SK-N-DZ (cell line): ENCODE measurements at regions not wholly inside any gene's neighbourhood (a gene's known extent, or its start where the extent isn't known, plus 50 kb on each side); places are given as distances from the start of the nearest gene placed in this dataset.
"Not testable (repeated sequence)": the region's sequence is repeated elsewhere in the genome, so short reads cannot be mapped to it uniquely, and the experiment has no call there.

Source experiments
- DNase-seq: peaks from one replicate; pipeline ENCODE4 v3.0.0-alpha.2; 2015; ENCODE audit warnings: low spot score

DNA sequence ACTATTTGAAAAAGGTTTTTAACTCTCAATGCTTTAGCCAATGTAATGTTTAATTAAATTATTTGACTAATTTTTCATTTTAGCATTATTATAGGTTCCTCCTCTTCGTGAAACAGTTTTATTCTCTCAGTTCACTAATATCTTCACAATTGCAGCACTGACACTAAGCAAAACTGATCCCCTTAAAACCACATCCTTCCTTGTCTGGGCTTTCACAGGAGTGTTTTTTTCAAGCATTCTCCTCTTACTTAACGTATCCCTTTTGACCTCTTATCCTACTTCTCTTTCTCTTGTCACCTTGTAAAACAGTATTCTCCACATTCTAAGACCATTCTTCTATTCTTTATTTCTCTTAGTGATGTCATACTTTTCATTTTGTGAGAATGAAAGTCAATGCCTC lies 112.8 kb downstream of the DSC3 start:
- DNase-seq: no peak

DNA sequence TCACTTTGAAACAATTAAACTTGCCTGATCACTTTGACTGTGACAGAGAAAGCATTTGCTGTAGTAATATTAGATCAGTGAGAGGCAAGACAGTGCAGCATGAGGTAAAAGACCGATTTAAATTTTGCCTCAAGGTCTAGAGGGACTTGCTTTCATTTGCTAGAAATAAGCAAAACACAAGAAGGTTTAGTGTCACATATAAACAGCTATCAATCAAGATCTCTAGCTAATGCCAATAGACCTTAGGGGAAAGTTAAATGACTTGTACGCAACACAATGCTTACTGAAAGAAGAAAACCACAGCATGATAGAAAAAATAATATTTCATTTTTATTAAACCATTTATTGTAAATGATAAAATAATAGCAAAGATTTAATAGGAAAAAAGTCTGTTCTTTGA lies 113.5 kb downstream of the DSC3 start:
- DNase-seq: no peak

GRCh38 chr18:30927517-30928075 lies 114.9 kb downstream of the DSC3 start:
- DNase-seq: no peak

- DNase-seq: no peak
These were observed 115.5 kb downstream of the DSC3 start for GRCh38 chr18:30927042-30927441.

DNA sequence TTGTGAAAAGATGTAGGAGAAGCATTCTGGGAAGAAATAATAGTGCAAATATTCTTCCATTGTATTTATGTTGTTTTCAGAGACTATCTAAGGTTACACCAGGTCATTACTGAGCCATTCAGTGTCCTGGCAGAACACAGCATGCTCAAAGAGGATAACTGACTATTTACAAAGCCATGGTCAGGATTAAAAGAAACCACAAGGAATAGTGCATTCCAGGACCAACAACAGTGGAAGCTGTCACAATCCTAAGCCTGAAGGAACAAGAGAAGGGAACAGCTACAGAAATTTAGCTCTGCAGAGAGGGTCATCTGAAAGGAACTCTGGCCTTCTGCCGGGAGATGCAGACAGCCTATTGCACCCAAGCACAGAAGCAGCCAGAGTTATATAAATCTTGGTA lies 116.7 kb downstream of the DSC3 start:
- no peak for DNase-seq

GRCh38 chr18:30920757-30921156 lies 121.8 kb downstream of the DSC3 start:
- no peak for DNase-seq

- no peak for DNase-seq
These were observed 122.2 kb downstream of the DSC3 start for GRCh38 chr18:30920351-30920750.

GRCh38 chr18:30917651-30918050 lies 124.9 kb downstream of the DSC3 start:
- no peak for DNase-seq

- no peak for DNase-seq
These were observed 127.1 kb downstream of the DSC3 start for GRCh38 chr18:30915336-30915988.

DNA sequence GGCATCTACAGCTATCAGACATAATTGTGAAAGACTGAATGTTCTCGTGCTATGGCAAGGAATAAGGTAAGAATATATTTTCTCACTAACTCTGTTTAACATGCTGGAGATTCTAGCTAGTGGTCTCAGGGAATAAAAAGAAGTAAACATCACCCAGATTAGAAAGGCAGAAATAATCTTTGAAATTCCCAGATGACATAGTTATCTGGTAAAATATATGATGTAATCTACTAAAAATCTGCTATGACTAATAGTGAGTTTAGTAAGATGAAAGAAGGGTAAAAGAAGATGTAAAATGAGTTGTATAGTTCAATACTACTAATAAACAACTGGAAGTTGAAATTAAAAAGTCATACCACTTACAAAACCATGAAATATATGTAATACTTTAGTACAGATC lies 134.2 kb downstream of the DSC3 start:
- DNase-seq: no peak

GRCh38 chr18:30903566-30903965 lies 139.0 kb downstream of the DSC3 start:
- no peak for DNase-seq

GRCh38 chr18:30889519-30890301 lies 152.8 kb downstream of the DSC3 start:
- DNase-seq: peak; percentile 3

- no peak for DNase-seq
These were observed 154.2 kb downstream of the DSC3 start for GRCh38 chr18:30888344-30888743.

DNA sequence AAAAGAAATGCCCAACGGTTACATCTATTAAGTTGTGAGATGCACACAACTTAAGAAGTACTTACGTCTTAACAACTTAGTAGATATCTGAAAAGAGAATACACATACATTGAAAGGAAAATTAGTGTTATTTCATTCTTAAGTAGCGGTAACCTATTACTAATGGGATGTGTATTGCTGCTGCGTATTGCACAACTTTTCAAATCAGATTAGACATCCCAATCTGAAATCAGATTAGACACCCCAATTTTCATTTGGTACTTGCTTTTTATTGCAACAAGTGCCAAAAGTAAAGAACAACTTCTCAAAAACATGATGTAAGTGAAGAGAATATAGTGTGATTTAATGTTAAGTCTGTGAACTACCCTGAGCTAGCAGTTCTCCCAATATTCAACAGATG lies 155.5 kb downstream of the DSC3 start:
- no peak for DNase-seq

GRCh38 chr18:30870466-30870865 lies 172.1 kb downstream of the DSC3 start:
- no peak for DNase-seq

- no peak for DNase-seq
These were observed 179.6 kb downstream of the DSC3 start for GRCh38 chr18:30862900-30863299.

DNA sequence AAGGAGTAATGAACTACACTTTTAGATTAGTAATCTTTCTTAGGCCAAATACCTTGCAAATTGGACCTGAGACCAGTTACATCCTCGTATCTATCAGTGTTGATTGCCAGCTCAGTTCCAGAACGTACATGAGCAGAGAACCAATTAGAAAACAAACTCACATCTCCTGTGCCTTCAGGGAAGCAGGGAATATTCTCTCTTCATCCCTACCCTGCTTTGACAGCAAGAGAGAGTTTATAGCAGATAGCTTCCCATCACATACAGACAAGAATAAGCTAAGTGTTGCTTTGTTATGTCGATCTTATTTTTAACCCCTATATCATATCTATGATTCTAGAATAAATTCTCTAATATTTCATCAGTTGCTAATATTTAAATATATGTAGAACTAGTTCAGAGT lies 181.8 kb downstream of the DSC3 start:
- no peak for DNase-seq

GRCh38 chr18:30859036-30859435 lies 183.5 kb downstream of the DSC3 start:
- DNase-seq: no peak

DNA sequence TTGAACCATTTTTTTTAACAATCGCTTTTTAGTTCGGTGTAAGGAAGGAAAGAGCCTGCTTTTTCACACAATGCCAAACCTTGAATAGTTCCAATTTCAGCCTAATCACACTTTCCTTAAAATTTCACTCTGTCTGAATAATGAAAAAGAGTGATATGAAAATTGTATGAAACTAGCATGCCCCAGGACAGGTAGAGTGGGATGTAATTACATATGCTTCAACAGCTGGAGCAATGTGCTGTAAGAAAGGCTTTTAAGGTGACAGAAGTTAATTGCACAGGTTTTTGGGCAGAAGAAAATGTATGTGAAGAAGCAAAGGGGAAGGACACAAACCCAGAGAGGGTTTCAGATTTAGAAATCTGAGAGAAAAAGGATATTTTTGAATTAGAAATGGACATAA lies 184.0 kb downstream of the DSC3 start:
- no peak for DNase-seq

GRCh38 chr18:30855762-30856161 lies 186.8 kb downstream of the DSC3 start:
- DNase-seq: no peak

GRCh38 chr18:30852980-30853379 lies 189.6 kb downstream of the DSC3 start:
- no peak for DNase-seq

DNA sequence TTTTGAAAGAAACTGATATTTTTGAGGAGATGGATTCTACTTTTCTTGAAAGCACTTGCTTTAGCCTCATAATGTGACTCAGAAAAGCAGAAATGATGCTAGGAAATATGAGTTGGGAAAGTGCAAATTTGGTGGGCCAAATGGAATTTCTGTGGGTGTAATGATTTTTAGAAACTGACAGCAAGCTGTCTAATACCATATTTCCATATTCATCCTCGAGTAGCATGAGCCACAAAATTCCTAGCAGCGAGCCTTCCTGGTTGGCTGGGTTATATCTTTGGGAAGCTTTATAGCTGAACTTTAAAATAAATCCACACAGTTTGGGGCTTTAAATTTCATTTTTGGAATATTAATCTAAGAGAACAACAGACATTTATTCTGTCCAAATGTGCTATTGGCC lies 190.0 kb downstream of the DSC3 start:
- no peak for DNase-seq

GRCh38 chr18:30839056-30839561 lies 203.4 kb downstream of the DSC3 start:
- DNase-seq: not testable (repeated sequence)
